ENCODE measurements at regions not wholly inside any gene's neighbourhood (a gene's known extent, or its start where the extent isn't known, plus 50 kb on each side); places are given as distances from the start of the nearest gene placed in this dataset.

- 39% methylated on average over 3 of the region's 3 CpGs for whole genome bisulfite sequencing (ENCODE audit: insufficient coverage, insufficient replicate concordance, low lambda C conversion rate, missing lambda C conversion rate)
- ChIA-PET POLR2A (no interaction called here), SMC1A (ENCODE audit: uncharacterized antibody, unreplicated experiment) (no interaction called here), CTCF (no interaction called here), RAD21 (ENCODE audit: unreplicated experiment) (no interaction called here)
- no peaks in the 10 kb centered on the region for H3K36me3 ChIP-seq (ENCODE audit: control insufficient read depth in 2 of 2, insufficient read depth in 2 of 2, low read length in 1 of 2)
- no peaks in the 10 kb centered on the region for H3K79me2 ChIP-seq (ENCODE audit: control insufficient read depth, insufficient read depth, low read length)
- H3K9ac ChIP-seq (ENCODE audit: control insufficient read depth, insufficient read depth, low read length) = no peak overlapping the region
- H3K27ac ChIP-seq (ENCODE audit: control insufficient read depth, insufficient read depth) = no peak overlapping the region
- intact Hi-C loops (cut with micrococcal nuclease; ENCODE audit: unreplicated experiment) = no loop called here
- no peak overlapping the region for H3K4me3 ChIP-seq
- in situ Hi-C loops (cut with MboI) = no loop called here
- H3K9me3 ChIP-seq (replicated peaks; ENCODE audit: control insufficient read depth, insufficient read depth, low read length) = peaks cover 8% of the 10 kb centered on the region; the same call in 2 of the 3 replicates
- no peak for DNase-seq (ENCODE audit: low read depth, low spot score)
- no peak for ATAC-seq
- no peak overlapping the region for H2AFZ ChIP-seq (ENCODE audit: control insufficient read depth, low read depth, low read length)
- H4K20me1 ChIP-seq (ENCODE audit: control insufficient read depth, insufficient read depth) = no peaks in the 10 kb centered on the region
- TF ChIP-seq CHD4 (IDR thresholded peaks at IDR 0.05) (no peak), NR2C2 (IDR thresholded peaks at IDR 0.05; ENCODE audit: borderline replicate concordance, control insufficient read depth, insufficient read length, low read depth) (no peak), EP300 (IDR thresholded peaks at IDR 0.05; ENCODE audit: borderline replicate concordance in 1 of 2, control insufficient read depth in 1 of 2, low read depth in 2 of 2, low read length in 2 of 2) (no peak), POLR2AphosphoS5 (IDR thresholded peaks at IDR 0.05; ENCODE audit: low read length) (no peak), BMI1 (IDR thresholded peaks at IDR 0.05; ENCODE audit: borderline replicate concordance) (no peak), SMAD1 (IDR thresholded peaks at IDR 0.05; ENCODE audit: low read depth, partially characterized antibody) (no peak), SREBF1 (IDR thresholded peaks at IDR 0.05; ENCODE audit: low read length) (no peak), CEBPB (IDR thresholded peaks at IDR 0.05; ENCODE audit: borderline replicate concordance in 1 of 2, low read depth in 2 of 2, low read length in 2 of 2) (no peak)
- FAIRE-seq = no peak
- H3K4me2 ChIP-seq (ENCODE audit: control insufficient read depth, insufficient read depth) = no peak overlapping the region
- BruUV-seq (replicated peaks) = no TSS peak
- H3K4me1 ChIP-seq (ENCODE audit: control insufficient read depth, insufficient read depth, low read length) = no peaks in the 10 kb centered on the region
- no peaks in the 10 kb centered on the region for H3K27me3 ChIP-seq (replicated peaks in 1 of 2; ENCODE audit: control insufficient read depth in 2 of 2, insufficient read depth in 2 of 2, low read length in 1 of 2)
Observed at GRCh38 chr1:184292101-184292500, 94.7 kb upstream of the C1orf21 start.

GRCh38 chr1:184294101-184294500, 92.7 kb upstream of the C1orf21 start:
- Histone ChIP-seq H3K9ac (ENCODE audit: control insufficient read depth, insufficient read depth, low read length) (no peak overlapping the region), H3K4me3 (no peak overlapping the region), H3K4me1 (ENCODE audit: control insufficient read depth, insufficient read depth, low read length) (no peaks in the 10 kb centered on the region), H3K9me3 (replicated peaks; ENCODE audit: control insufficient read depth, insufficient read depth, low read length) (peaks cover 8% of the 10 kb centered on the region; the same call in 2 of the 3 replicates), H3K36me3 (ENCODE audit: control insufficient read depth in 2 of 2, insufficient read depth in 2 of 2, low read length in 1 of 2) (no peaks in the 10 kb centered on the region), H4K20me1 (ENCODE audit: control insufficient read depth, insufficient read depth) (no peaks in the 10 kb centered on the region), H2AFZ (ENCODE audit: control insufficient read depth, low read depth, low read length) (no peak overlapping the region), H3K27me3 (replicated peaks in 1 of 2; ENCODE audit: control insufficient read depth in 2 of 2, insufficient read depth in 2 of 2, low read length in 1 of 2) (no peaks in the 10 kb centered on the region), H3K79me2 (ENCODE audit: control insufficient read depth, insufficient read depth, low read length) (no peaks in the 10 kb centered on the region), H3K27ac (ENCODE audit: control insufficient read depth, insufficient read depth) (no peak overlapping the region), H3K4me2 (ENCODE audit: control insufficient read depth, insufficient read depth) (no peak overlapping the region)
- intact Hi-C loops (cut with micrococcal nuclease; ENCODE audit: unreplicated experiment) (no loop called here), in situ Hi-C loops (cut with MboI) (no loop called here)
- BruUV-seq (replicated peaks) = no TSS peak
- RAD21 ChIA-PET (ENCODE audit: unreplicated experiment) = no interaction called here
- ATAC-seq (no peak), DNase-seq (ENCODE audit: low read depth, low spot score) (no peak), FAIRE-seq (no peak)
- POLR2A ChIA-PET = no interaction called here
- SMC1A ChIA-PET (ENCODE audit: uncharacterized antibody, unreplicated experiment) = no interaction called here
- CTCF ChIA-PET = no interaction called here
- WGBS (ENCODE audit: insufficient coverage, insufficient replicate concordance, low lambda C conversion rate, missing lambda C conversion rate) = 42% methylated on average over 1 of the region's 1 CpG
- TF ChIP-seq POLR2AphosphoS2 (IDR thresholded peaks at IDR 0.05; ENCODE audit: low read depth, low read length) (no peak), SUZ12 (IDR thresholded peaks at IDR 0.05; ENCODE audit: unreplicated experiment) (no peak), ZNF687 (IDR thresholded peaks at IDR 0.05) (no peak), PBX3 (IDR thresholded peaks at IDR 0.05; ENCODE audit: insufficient replicate concordance, low read depth, low read length) (no peak), USF2 (IDR thresholded peaks at IDR 0.05; ENCODE audit: borderline replicate concordance, low read depth, low read length) (no peak)

Data from GM12878 (cell line).